ENCODE measurements at regions not wholly inside any gene's neighbourhood (a gene's known extent, or its start where the extent isn't known, plus 50 kb on each side); places are given as distances from the start of the nearest gene placed in this dataset.
A peak's percentile ranks its signal among the peaks of the same experiment; 100 is the strongest.

DNA sequence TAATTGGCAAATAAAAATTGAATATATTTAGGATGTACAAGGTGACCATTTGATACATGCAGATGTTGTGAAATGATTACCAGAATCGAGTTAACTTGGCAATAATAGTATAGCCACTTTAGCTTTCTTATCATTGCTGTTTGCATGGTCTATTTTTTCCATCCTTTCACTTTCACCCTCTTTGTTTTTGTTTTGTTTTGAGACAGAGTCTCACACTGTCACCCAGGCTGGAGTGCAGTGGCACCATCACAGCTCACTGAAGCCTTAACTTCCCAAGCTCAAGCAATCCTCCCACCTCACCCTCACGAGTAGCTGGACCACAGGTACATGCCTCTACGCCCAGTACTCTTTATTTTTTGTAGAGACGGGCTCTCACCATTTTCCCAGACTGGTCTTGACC lies 218.6 kb upstream of the ADGRL3 start:
- no peak overlapping the region for H3K4me3 Mint-ChIP-seq (ENCODE audit: unreplicated experiment)
- H3K4me1 Mint-ChIP-seq (ENCODE audit: unreplicated experiment), result no peaks in the 10 kb centered on the region
- TF ChIP-seq, protein P1, sequence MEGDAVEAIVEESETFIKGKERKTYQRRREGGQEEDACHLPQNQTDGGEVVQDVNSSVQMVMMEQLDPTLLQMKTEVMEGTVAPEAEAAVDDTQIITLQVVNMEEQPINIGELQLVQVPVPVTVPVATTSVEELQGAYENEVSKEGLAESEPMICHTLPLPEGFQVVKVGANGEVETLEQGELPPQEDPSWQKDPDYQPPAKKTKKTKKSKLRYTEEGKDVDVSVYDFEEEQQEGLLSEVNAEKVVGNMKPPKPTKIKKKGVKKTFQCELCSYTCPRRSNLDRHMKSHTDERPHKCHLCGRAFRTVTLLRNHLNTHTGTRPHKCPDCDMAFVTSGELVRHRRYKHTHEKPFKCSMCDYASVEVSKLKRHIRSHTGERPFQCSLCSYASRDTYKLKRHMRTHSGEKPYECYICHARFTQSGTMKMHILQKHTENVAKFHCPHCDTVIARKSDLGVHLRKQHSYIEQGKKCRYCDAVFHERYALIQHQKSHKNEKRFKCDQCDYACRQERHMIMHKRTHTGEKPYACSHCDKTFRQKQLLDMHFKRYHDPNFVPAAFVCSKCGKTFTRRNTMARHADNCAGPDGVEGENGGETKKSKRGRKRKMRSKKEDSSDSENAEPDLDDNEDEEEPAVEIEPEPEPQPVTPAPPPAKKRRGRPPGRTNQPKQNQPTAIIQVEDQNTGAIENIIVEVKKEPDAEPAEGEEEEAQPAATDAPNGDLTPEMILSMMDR (IDR thresholded peaks at IDR 0.05), result no peak
- H3K27me3 Mint-ChIP-seq (ENCODE audit: unreplicated experiment), result no peaks in the 10 kb centered on the region
- no peak overlapping the region for H3K27ac Mint-ChIP-seq (ENCODE audit: unreplicated experiment)
- no peak for DNase-seq (ENCODE audit: extremely low spot score, unreplicated experiment)
- peaks cover 20% of the 10 kb centered on the region for H3K9me3 Mint-ChIP-seq (ENCODE audit: unreplicated experiment)
- H3K36me3 Mint-ChIP-seq (ENCODE audit: unreplicated experiment), result no peaks in the 10 kb centered on the region

DNA sequence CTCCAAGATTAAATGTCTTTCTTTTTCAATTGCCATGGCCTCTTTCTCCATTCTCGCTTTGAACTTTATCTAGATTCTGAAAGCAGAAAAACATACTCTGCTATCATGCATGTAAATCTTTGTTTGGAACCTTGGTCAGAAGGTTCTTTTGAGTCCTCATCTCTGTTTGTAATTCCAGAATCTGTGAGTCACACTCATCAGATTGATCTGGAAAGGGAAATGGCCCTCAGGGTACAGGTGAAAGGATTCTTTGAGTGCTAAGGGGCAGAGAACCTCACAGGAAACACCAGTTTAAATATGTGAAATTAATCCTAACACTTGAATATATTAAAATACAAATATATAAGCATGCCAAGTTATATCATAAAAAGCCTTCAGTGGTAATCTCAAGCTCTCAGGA lies 211.0 kb upstream of the ADGRL3 start:
- Mint-ChIP-seq H3K4me1 (ENCODE audit: unreplicated experiment) (peaks cover 13% of the 10 kb centered on the region), H3K4me3 (ENCODE audit: unreplicated experiment) (no peak overlapping the region), H3K27me3 (ENCODE audit: unreplicated experiment) (no peaks in the 10 kb centered on the region), H3K9me3 (ENCODE audit: unreplicated experiment) (peaks cover 10% of the 10 kb centered on the region), H3K27ac (ENCODE audit: unreplicated experiment) (no peak overlapping the region), H3K36me3 (ENCODE audit: unreplicated experiment) (no peaks in the 10 kb centered on the region)
- DNase-seq (ENCODE audit: extremely low spot score, unreplicated experiment), result no peak
- TF ChIP-seq, protein P1 (IDR thresholded peaks at IDR 0.05), result no peak

DNA sequence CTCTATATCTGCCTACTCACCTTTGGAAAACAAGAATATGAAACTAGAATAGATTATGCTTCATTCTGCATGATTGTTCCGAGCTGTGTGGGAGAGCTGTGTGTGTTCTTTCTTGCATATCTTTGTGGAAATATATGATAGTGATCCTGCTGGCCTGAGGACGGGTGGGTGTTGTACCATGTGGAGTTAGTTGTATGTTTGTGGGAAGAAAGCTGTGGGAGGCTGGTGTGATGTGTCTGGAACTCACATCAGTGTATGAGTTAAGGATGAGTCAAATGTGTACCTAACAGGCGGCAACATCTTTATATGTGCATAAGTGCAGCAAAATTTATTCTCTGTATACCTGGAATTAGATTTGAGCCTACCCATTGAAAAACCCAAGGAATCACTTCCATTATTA lies 208.1 kb upstream of the ADGRL3 start:
- TF ChIP-seq, protein P1 (IDR thresholded peaks at IDR 0.05), result no peak
- Mint-ChIP-seq H3K27ac (ENCODE audit: unreplicated experiment) (no peak overlapping the region), H3K27me3 (ENCODE audit: unreplicated experiment) (no peaks in the 10 kb centered on the region), H3K36me3 (ENCODE audit: unreplicated experiment) (no peaks in the 10 kb centered on the region), H3K4me3 (ENCODE audit: unreplicated experiment) (no peak overlapping the region), H3K4me1 (ENCODE audit: unreplicated experiment) (peaks cover 17% of the 10 kb centered on the region), H3K9me3 (ENCODE audit: unreplicated experiment) (peaks cover 5% of the 10 kb centered on the region)
- DNase-seq (ENCODE audit: extremely low spot score, unreplicated experiment), result no peak

DNA sequence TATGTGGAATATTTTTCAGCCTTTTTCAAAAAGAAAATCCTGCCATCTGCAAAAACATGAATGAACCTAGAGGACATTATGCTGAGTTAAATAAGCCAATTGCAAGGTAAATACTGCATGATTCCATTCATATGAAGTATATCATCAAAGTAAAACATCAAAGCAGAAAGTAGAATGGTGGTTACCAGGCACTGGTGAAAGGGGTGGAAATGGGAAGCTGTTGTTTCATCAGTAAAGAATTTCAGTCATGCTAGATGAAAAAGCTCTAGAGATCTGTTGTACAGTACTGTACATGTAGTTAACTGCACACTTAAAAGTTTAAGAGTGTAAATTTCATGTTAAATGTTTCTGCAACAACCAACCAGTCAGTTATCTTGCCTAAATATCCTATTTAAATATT lies 196.8 kb upstream of the ADGRL3 start:
- Mint-ChIP-seq H3K4me3 (ENCODE audit: unreplicated experiment) (no peak overlapping the region), H3K27ac (ENCODE audit: unreplicated experiment) (no peak overlapping the region), H3K36me3 (ENCODE audit: unreplicated experiment) (peaks cover 6% of the 10 kb centered on the region), H3K4me1 (ENCODE audit: unreplicated experiment) (peaks cover 15% of the 10 kb centered on the region), H3K9me3 (ENCODE audit: unreplicated experiment) (peaks cover 23% of the 10 kb centered on the region), H3K27me3 (ENCODE audit: unreplicated experiment) (no peaks in the 10 kb centered on the region)
- no peak for DNase-seq (ENCODE audit: extremely low spot score, unreplicated experiment)
- TF ChIP-seq, protein P1 (IDR thresholded peaks at IDR 0.05), result no peak

DNA sequence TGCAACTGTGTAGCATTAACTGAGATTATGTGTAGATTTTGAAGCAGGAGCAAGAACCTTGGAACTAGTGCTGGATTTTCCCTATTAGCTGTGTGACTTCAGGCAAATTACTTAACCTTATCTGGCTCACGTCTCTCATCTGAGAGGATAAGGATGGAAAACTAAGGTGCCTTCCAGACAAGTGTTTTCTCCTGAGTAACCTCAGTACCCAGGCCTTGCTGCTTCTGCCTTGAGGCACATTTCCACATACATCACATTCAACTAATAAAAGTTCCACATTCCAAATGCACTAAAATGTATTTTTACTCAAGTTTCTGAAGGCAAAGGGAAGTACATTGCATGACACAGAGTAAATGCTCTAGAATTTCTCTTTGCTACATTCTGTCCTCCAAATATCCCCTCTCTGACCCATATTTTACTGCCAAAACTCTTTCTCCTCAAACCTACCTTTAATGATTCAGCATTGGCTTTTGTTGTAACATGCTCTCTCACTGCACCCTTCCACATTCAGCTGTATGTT lies 195.4 kb upstream of the ADGRL3 start:
- H3K4me3 Mint-ChIP-seq (ENCODE audit: unreplicated experiment), result no peak overlapping the region
- peak overlapping the region; percentile 42 for H3K27ac Mint-ChIP-seq (ENCODE audit: unreplicated experiment)
- TF ChIP-seq, protein P1 (IDR thresholded peaks at IDR 0.05), result no peak
- peaks cover 15% of the 10 kb centered on the region for H3K4me1 Mint-ChIP-seq (ENCODE audit: unreplicated experiment)
- no peak for DNase-seq (ENCODE audit: extremely low spot score, unreplicated experiment)
- peaks cover 23% of the 10 kb centered on the region for H3K9me3 Mint-ChIP-seq (ENCODE audit: unreplicated experiment)
- no peaks in the 10 kb centered on the region for H3K27me3 Mint-ChIP-seq (ENCODE audit: unreplicated experiment)
- peaks cover 6% of the 10 kb centered on the region for H3K36me3 Mint-ChIP-seq (ENCODE audit: unreplicated experiment)
